GM12874 (cell line): ENCODE measurements at regions not wholly inside any gene's neighbourhood (a gene's known extent, or its start where the extent isn't known, plus 50 kb on each side); places are given as distances from the start of the nearest gene placed in this dataset.

Source experiments
- CTCF ChIP-seq: IDR thresholded peaks from 2 replicates; pipeline ENCODE4 v1.5.1; 2011; ENCODE audit warnings: low read depth, mild to moderate bottlenecking, control low read depth, low read length, moderate library complexity; ENCODE audit not compliant: insufficient read depth

GRCh38 chr12:88834226-88834625 is 254.0 kb upstream of the KITLG start:
- no peak for TF ChIP-seq CTCF

GRCh38 chr12:88833641-88834116 is 253.4 kb upstream of the KITLG start:
- no peak for TF ChIP-seq CTCF

GRCh38 chr12:88820012-88820411 is 239.7 kb upstream of the KITLG start:
- no peak for TF ChIP-seq CTCF

- no peak for TF ChIP-seq CTCF
Measured at GRCh38 chr12:88816201-88816600, 235.9 kb upstream of the KITLG start.

- no peak for TF ChIP-seq CTCF
Measured at GRCh38 chr12:88814779-88815178, 234.5 kb upstream of the KITLG start.

- no peak for TF ChIP-seq CTCF
Measured at GRCh38 chr12:88812610-88813009, 232.3 kb upstream of the KITLG start.

GRCh38 chr12:88810806-88811205 is 230.5 kb upstream of the KITLG start:
- no peak for TF ChIP-seq CTCF

GRCh38 chr12:88805692-88806091 is 225.4 kb upstream of the KITLG start:
- TF ChIP-seq CTCF, result no peak
